CD14-positive monocyte (primary cell): ENCODE measurements at regions not wholly inside any gene's neighbourhood (a gene's known extent, or its start where the extent isn't known, plus 50 kb on each side); places are given as distances from the start of the nearest gene placed in this dataset.

Experiments
- DNase-seq, 3 donors: peaks; one replicate each; pipeline ENCODE4 v3.0.0-alpha.2; 2011 to 2022
- H2AFZ ChIP-seq: 2 replicates; pipeline ENCODE4 v1.6.0; 2012; ENCODE audit warnings: mild to moderate bottlenecking, low read depth, low read length, inconsistent platforms; ENCODE audit not compliant: insufficient read depth, poor library complexity, severe bottlenecking
- H3K27ac ChIP-seq, 2 donors: 1 replicate in 1 of 2; 2 replicates in 1 of 2; pipeline ENCODE4 v1.5.1; 2012 to 2013; ENCODE audit warnings: low read length in 2 of 2, control low read depth in 1 of 2, inconsistent platforms in 1 of 2, low read depth in 1 of 2, mild to moderate bottlenecking in 1 of 2
- H3K27me3 ChIP-seq, 2 donors: one replicate each; pipeline versions ENCODE4 v1.6.0 to v1.6.1; 2011 to 2013; ENCODE audit warnings: low read length in 2 of 2; ENCODE audit not compliant: control insufficient read depth in 2 of 2, insufficient read depth in 2 of 2
- H3K36me3 ChIP-seq, 2 donors: replicated peaks in 1 of 2; 1 replicate in 1 of 2; 2 replicates in 1 of 2; pipeline versions ENCODE4 v1.5.1 to v1.6.1; 2012 to 2013; ENCODE audit warnings: low read length in 2 of 2, control low read depth in 1 of 2, inconsistent platforms in 1 of 2, mild to moderate bottlenecking in 1 of 2; ENCODE audit not compliant: insufficient read depth in 2 of 2, control insufficient read depth in 1 of 2
- H3K4me1 ChIP-seq, 2 donors: 1 replicate in 1 of 2; 2 replicates in 1 of 2; pipeline versions ENCODE4 v1.5.1 to v1.6.1; 2012 to 2013; ENCODE audit warnings: low read length in 2 of 2, control low read depth in 1 of 2, inconsistent platforms in 1 of 2, mild to moderate bottlenecking in 1 of 2, moderate library complexity in 1 of 2; ENCODE audit not compliant: insufficient read depth in 2 of 2, control insufficient read depth in 1 of 2
- H3K4me2 ChIP-seq: replicated peaks from 2 replicates; pipeline ENCODE3; 2012; ENCODE audit warnings: low read length, moderate library complexity, mild to moderate bottlenecking; ENCODE audit not compliant: poor library complexity, severe bottlenecking; ENCODE audit errors: extremely low read depth
- H3K4me3 ChIP-seq, 3 experiments: fragments of 200-600 bp in 1 of 3; sonication (generic) in 1 of 3; replicated peaks in 1 of 3; 1 replicate in 2 of 3; 2 replicates in 1 of 3; pipeline ENCODE4 v1.5.1; 2011 to 2013; ENCODE audit warnings: low read length in 3 of 3, mild to moderate bottlenecking in 3 of 3, control low read depth in 2 of 3, low read depth in 2 of 3, inconsistent platforms in 1 of 3, moderate library complexity in 1 of 3
- H3K79me2 ChIP-seq: 2 replicates; pipeline ENCODE4 v1.6.0; 2012; ENCODE audit warnings: mild to moderate bottlenecking, control low read depth, inconsistent platforms, low read length, moderate library complexity; ENCODE audit not compliant: insufficient read depth
- H3K9ac ChIP-seq: 2 replicates; pipeline ENCODE4 v1.6.0; 2017; ENCODE audit warnings: low read length, mild to moderate bottlenecking; ENCODE audit not compliant: insufficient read depth, poor library complexity, severe bottlenecking
- H3K9me3 ChIP-seq, 2 donors: replicated peaks in 1 of 2; 1 replicate in 1 of 2; 2 replicates in 1 of 2; pipeline versions ENCODE4 v1.5.1 to v1.6.1; 2012 to 2013; ENCODE audit warnings: low read length in 2 of 2, control low read depth in 1 of 2; ENCODE audit not compliant: control insufficient read depth in 1 of 2, insufficient read depth in 1 of 2
- H4K20me1 ChIP-seq: 2 replicates; pipeline ENCODE4 v1.6.0; 2012; ENCODE audit warnings: mild to moderate bottlenecking, low read length, control low read depth, moderate library complexity; ENCODE audit not compliant: insufficient read depth
- H3K27ac Mint-ChIP-seq, 7 donors: one replicate each; pipeline ENCODE4 v1.8.0; 2020; ENCODE audit warnings: mild to moderate bottlenecking in 7 of 7, mixed read lengths in 7 of 7, moderate library complexity in 6 of 7, inconsistent platforms in 2 of 7
- H3K27me3 Mint-ChIP-seq, 3 donors: one replicate each; pipeline ENCODE4 v1.8.0; 2021 to 2022; ENCODE audit warnings: low read depth in 3 of 3, mild to moderate bottlenecking in 3 of 3, mixed read lengths in 3 of 3, moderate library complexity in 3 of 3, inconsistent platforms in 1 of 3
- H3K36me3 Mint-ChIP-seq, 2 donors: one replicate each; pipeline ENCODE4 v1.8.0; 2020; ENCODE audit warnings: mixed read lengths in 2 of 2, inconsistent platforms in 1 of 2, mild to moderate bottlenecking in 1 of 2
- H3K4me1 Mint-ChIP-seq: one replicate; pipeline ENCODE4 v1.8.0; 2020; ENCODE audit warnings: mild to moderate bottlenecking, mixed read lengths
- H3K4me3 Mint-ChIP-seq, 2 donors: one replicate each; pipeline ENCODE4 v1.8.0; 2020; ENCODE audit warnings: mild to moderate bottlenecking in 2 of 2, mixed read lengths in 2 of 2, moderate library complexity in 1 of 2
- H3K9me3 Mint-ChIP-seq, 7 donors: one replicate each; pipeline ENCODE4 v1.8.0; 2020 to 2022; ENCODE audit warnings: mixed read lengths in 7 of 7, mild to moderate bottlenecking in 6 of 7, moderate library complexity in 6 of 7, inconsistent platforms in 2 of 7
- CTCF ChIP-seq: fragments of 200-600 bp; IDR thresholded peaks from one replicate; pipeline ENCODE4 v1.8.0; 2022; ENCODE audit warnings: antibody characterized with exemption, mild to moderate bottlenecking
- WGBS: methylation state at CpG from one replicate; pipeline ENCODE4 v1.1.5; 2013; ENCODE audit warnings: missing lambda C conversion rate; ENCODE audit not compliant: insufficient coverage; 5-methylcytosine and 5-hydroxymethylcytosine counted together
- intact Hi-C, 2 donors: fragments of 100-400 bp; cut with micrococcal nuclease; formaldehyde crosslinking; loops; one replicate each; pipeline versions ENCODE4 v1.15.0 to v1.15.1; 2023

GRCh38 chr22:49079743-49080500 lies 747.8 kb downstream of the BRD1 start:
- H4K20me1 ChIP-seq, result no peaks in the 10 kb centered on the region
- Mint-ChIP-seq H3K27me3 (peaks cover 1 to 9% (median 2%) of the 10 kb centered on the region in 3 donors), H3K27ac (no peak overlapping the region), H3K9me3 (peaks cover 0 to 1% (median 0%) of the 10 kb centered on the region in 7 donors), H3K36me3 (no peaks in the 10 kb centered on the region), H3K4me3 (no peak overlapping the region), H3K4me1 (no peaks in the 10 kb centered on the region)
- H2AFZ ChIP-seq, result no peak overlapping the region
- H3K9ac ChIP-seq, result no peak overlapping the region
- TF ChIP-seq CTCF, result no peak
- no peaks in the 10 kb centered on the region for H3K79me2 ChIP-seq
- H3K27ac ChIP-seq, result no peak overlapping the region
- H3K9me3 ChIP-seq, result no peaks in the 10 kb centered on the region
- WGBS, result 100% methylated on average over 4 of the region's 15 CpGs
- no peaks in the 10 kb centered on the region for H3K4me1 ChIP-seq
- no peak overlapping the region for H3K4me2 ChIP-seq
- no peak overlapping the region for H3K4me3 ChIP-seq
- no peaks in the 10 kb centered on the region for H3K27me3 ChIP-seq
- no peak for DNase-seq
- H3K36me3 ChIP-seq, result no peaks in the 10 kb centered on the region
- intact Hi-C loops, result no loop called here

- H3K36me3 Mint-ChIP-seq, result no peaks in the 10 kb centered on the region
- no peak for DNase-seq
- intact Hi-C loops, result no loop called here
These were observed 748.5 kb downstream of the BRD1 start for GRCh38 chr22:49079027-49079725.

More at GRCh38 chr22:49079027-49079725, 748.5 kb downstream of the BRD1 start:
- Mint-ChIP-seq H3K27me3 (peaks cover 1 to 8% (median 2%) of the 10 kb centered on the region in 3 donors), H3K9me3 (peaks cover 0 to 1% (median 0%) of the 10 kb centered on the region in 7 donors), H3K4me3 (no peak overlapping the region), H3K4me1 (no peaks in the 10 kb centered on the region), H3K27ac (no peak overlapping the region)
- TF ChIP-seq CTCF, result no peak
- Histone ChIP-seq H3K27me3 (no peaks in the 10 kb centered on the region), H3K4me3 (no peak overlapping the region), H4K20me1 (no peaks in the 10 kb centered on the region), H3K79me2 (no peaks in the 10 kb centered on the region), H2AFZ (no peak overlapping the region), H3K9me3 (no peaks in the 10 kb centered on the region), H3K4me2 (no peak overlapping the region), H3K27ac (no peak overlapping the region), H3K9ac (no peak overlapping the region), H3K36me3 (no peaks in the 10 kb centered on the region), H3K4me1 (no peaks in the 10 kb centered on the region)
- 78% methylated on average over 20 of the region's 22 CpGs for WGBS
